A673 (cell line): ENCODE measurements at regions not wholly inside any gene's neighbourhood (a gene's known extent, or its start where the extent isn't known, plus 50 kb on each side); places are given as distances from the start of the nearest gene placed in this dataset.

Source experiments
- BruUV-seq: library from RNA; stranded (reverse); fragments of 400-500 nt; replicated peaks from 2 replicates; lab custom pipeline; 2021; lab: Mats Ljungman, UMichigan
- CTCF ChIA-PET: fragments of 300-600 bp; sonication (Branson Sonifier 250); formaldehyde crosslinking; loops from one replicate; lab custom pipeline; 2022; ENCODE audit warnings: antibody characterized with exemption; lab: Charles Lee
- POLR2A ChIA-PET: fragments of 300-600 bp; sonication (Branson Sonifier 250); formaldehyde crosslinking; loops from one replicate; lab custom pipeline; 2022; ENCODE audit warnings: antibody characterized with exemption; ENCODE audit not compliant: low non-redundant PET; lab: Charles Lee
- DNase-seq: peaks from one replicate; pipeline ENCODE4 v3.0.0-alpha.2; 2015; ENCODE audit warnings: low spot score
- H3K27ac ChIP-seq: fragments of 200-600 bp; sonication (generic); 2 replicates; pipeline ENCODE4 v1.5.1; 2016; ENCODE audit warnings: mixed run types, low read depth, mild to moderate bottlenecking, mixed read lengths, antibody characterized with exemption, low read length; ENCODE audit not compliant: poor library complexity, severe bottlenecking
- H3K27me3 ChIP-seq: fragments of 200-600 bp; sonication (generic); replicated peaks from 2 replicates; pipeline ENCODE4 v1.6.1; 2017; ENCODE audit warnings: mixed run types, low read depth, mild to moderate bottlenecking, mixed read lengths, antibody characterized with exemption, low read length; ENCODE audit not compliant: insufficient read depth, poor library complexity
- H3K36me3 ChIP-seq: fragments of 200-600 bp; sonication (generic); 2 replicates; pipeline ENCODE4 v1.6.1; 2016; ENCODE audit warnings: mixed run types, mild to moderate bottlenecking, mixed read lengths, antibody characterized with exemption, low read length; ENCODE audit not compliant: insufficient read depth, poor library complexity, severe bottlenecking
- H3K4me1 ChIP-seq: fragments of 200-600 bp; sonication (generic); 2 replicates; pipeline ENCODE4 v1.6.1; 2017; ENCODE audit warnings: mixed run types, mild to moderate bottlenecking, mixed read lengths, antibody characterized with exemption, low read length; ENCODE audit not compliant: insufficient read depth, poor library complexity, severe bottlenecking
- H3K4me3 ChIP-seq: fragments of 200-600 bp; sonication (generic); 2 replicates; pipeline ENCODE4 v1.5.1; 2016; ENCODE audit warnings: low read depth, mixed run types, mild to moderate bottlenecking, mixed read lengths, low read length; ENCODE audit not compliant: poor library complexity, severe bottlenecking
- H3K9me3 ChIP-seq: fragments of 200-600 bp; sonication (generic); 2 replicates; pipeline ENCODE4 v1.6.1; 2016; ENCODE audit warnings: mixed run types, low read depth, mild to moderate bottlenecking, mixed read lengths, antibody characterized with exemption, low read length; ENCODE audit not compliant: poor library complexity, severe bottlenecking
- EZH2 ChIP-seq: fragments of 200-600 bp; sonication (generic); IDR thresholded peaks from 2 replicates; pipeline ENCODE4 v1.6.1; 2017; ENCODE audit warnings: borderline replicate concordance, low read depth, mild to moderate bottlenecking, mixed read lengths, antibody characterized with exemption, low read length; ENCODE audit not compliant: poor library complexity, severe bottlenecking
- intact Hi-C: fragments of 100-400 bp; cut with micrococcal nuclease; formaldehyde crosslinking; loops from one replicate; pipeline ENCODE4 v1.10.0; 2022; ENCODE audit not compliant: unreplicated experiment
- TF ChIP-seq, protein P1 (sequence below): fragments of 300-800, 200-600 bp; sonication (generic); conservative IDR thresholded peaks from 2 replicates; pipeline ENCODE4 v1.5.1; 2017; ENCODE audit warnings: low read depth, mild to moderate bottlenecking, antibody characterized with exemption, low read length, moderate library complexity, mixed read lengths

GRCh38 chr3:76811418-76811817 is 228.5 kb upstream of the ROBO2 start:
- H3K27ac ChIP-seq: peak overlapping the region; percentile 79
- no peak for TF ChIP-seq EZH2
- TF ChIP-seq, protein P1, sequence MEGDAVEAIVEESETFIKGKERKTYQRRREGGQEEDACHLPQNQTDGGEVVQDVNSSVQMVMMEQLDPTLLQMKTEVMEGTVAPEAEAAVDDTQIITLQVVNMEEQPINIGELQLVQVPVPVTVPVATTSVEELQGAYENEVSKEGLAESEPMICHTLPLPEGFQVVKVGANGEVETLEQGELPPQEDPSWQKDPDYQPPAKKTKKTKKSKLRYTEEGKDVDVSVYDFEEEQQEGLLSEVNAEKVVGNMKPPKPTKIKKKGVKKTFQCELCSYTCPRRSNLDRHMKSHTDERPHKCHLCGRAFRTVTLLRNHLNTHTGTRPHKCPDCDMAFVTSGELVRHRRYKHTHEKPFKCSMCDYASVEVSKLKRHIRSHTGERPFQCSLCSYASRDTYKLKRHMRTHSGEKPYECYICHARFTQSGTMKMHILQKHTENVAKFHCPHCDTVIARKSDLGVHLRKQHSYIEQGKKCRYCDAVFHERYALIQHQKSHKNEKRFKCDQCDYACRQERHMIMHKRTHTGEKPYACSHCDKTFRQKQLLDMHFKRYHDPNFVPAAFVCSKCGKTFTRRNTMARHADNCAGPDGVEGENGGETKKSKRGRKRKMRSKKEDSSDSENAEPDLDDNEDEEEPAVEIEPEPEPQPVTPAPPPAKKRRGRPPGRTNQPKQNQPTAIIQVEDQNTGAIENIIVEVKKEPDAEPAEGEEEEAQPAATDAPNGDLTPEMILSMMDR: no peak
- intact Hi-C loops: loop anchor here (1.0 to 10.0 kb wide), 6 partner anchors 59 to 657 kb away; no protein-coding TSS in a partner anchor
- no peaks in the 10 kb centered on the region for H3K9me3 ChIP-seq
- H3K36me3 ChIP-seq: no peaks in the 10 kb centered on the region
- no peak overlapping the region for H3K4me3 ChIP-seq
- CTCF ChIA-PET: interaction anchor here (0.7 to 0.9 kb wide), 3 partner anchors 128 to 616 kb away, joined by 4 to 5 read pairs (median 4); no protein-coding TSS in a partner anchor
- POLR2A ChIA-PET: interaction anchor here (0.6 to 0.7 kb wide), 3 partner anchors 221 to 613 kb away, joined by 3 to 33 read pairs (median 7); no protein-coding TSS in a partner anchor
- no peaks in the 10 kb centered on the region for H3K27me3 ChIP-seq
- DNase-seq: peak; percentile 85
- BruUV-seq: no TSS peak
- H3K4me1 ChIP-seq: peaks cover 34% of the 10 kb centered on the region

GRCh38 chr3:76812649-76813242 is 227.2 kb upstream of the ROBO2 start:
- no peak overlapping the region for H3K4me3 ChIP-seq
- intact Hi-C loops: loop anchor here (2.0 to 10.0 kb wide), 4 partner anchors 120 to 615 kb away; no protein-coding TSS in a partner anchor
- H3K9me3 ChIP-seq: no peaks in the 10 kb centered on the region
- peak overlapping the region; percentile 90 for H3K27ac ChIP-seq
- H3K27me3 ChIP-seq: no peaks in the 10 kb centered on the region
- peaks cover 34% of the 10 kb centered on the region for H3K4me1 ChIP-seq
- peak; percentile 73 for DNase-seq
- TF ChIP-seq, protein P1: no peak
- no peak for TF ChIP-seq EZH2
- no TSS peak for BruUV-seq
- CTCF ChIA-PET: no interaction called here
- H3K36me3 ChIP-seq: no peaks in the 10 kb centered on the region
- POLR2A ChIA-PET: no interaction called here

- Histone ChIP-seq H3K36me3 (no peaks in the 10 kb centered on the region), H3K27ac (peak overlapping the region; percentile 10), H3K27me3 (no peaks in the 10 kb centered on the region), H3K4me1 (peaks cover 33% of the 10 kb centered on the region), H3K4me3 (no peak overlapping the region), H3K9me3 (no peaks in the 10 kb centered on the region)
- CTCF ChIA-PET: no interaction called here
- BruUV-seq: no TSS peak
- POLR2A ChIA-PET: no interaction called here
- no peak for DNase-seq
- TF ChIP-seq, protein P1: no peak
- no peak for TF ChIP-seq EZH2
- intact Hi-C loops: loop anchor here (10.0 kb wide), 1 partner anchor 439 kb away; no protein-coding TSS in a partner anchor
These were observed 224.3 kb upstream of the ROBO2 start for GRCh38 chr3:76815561-76815960.
